GM12872 (cell line): ENCODE measurements at regions not wholly inside any gene's neighbourhood (a gene's known extent, or its start where the extent isn't known, plus 50 kb on each side); places are given as distances from the start of the nearest gene placed in this dataset.

ENCODE experiments used
- TF ChIP-seq, protein P1 (sequence below): IDR thresholded peaks from 3 replicates; pipeline ENCODE4 v1.5.1; 2011; ENCODE audit warnings: low read depth, mild to moderate bottlenecking, low read length, moderate library complexity; ENCODE audit not compliant: insufficient read depth

DNA sequence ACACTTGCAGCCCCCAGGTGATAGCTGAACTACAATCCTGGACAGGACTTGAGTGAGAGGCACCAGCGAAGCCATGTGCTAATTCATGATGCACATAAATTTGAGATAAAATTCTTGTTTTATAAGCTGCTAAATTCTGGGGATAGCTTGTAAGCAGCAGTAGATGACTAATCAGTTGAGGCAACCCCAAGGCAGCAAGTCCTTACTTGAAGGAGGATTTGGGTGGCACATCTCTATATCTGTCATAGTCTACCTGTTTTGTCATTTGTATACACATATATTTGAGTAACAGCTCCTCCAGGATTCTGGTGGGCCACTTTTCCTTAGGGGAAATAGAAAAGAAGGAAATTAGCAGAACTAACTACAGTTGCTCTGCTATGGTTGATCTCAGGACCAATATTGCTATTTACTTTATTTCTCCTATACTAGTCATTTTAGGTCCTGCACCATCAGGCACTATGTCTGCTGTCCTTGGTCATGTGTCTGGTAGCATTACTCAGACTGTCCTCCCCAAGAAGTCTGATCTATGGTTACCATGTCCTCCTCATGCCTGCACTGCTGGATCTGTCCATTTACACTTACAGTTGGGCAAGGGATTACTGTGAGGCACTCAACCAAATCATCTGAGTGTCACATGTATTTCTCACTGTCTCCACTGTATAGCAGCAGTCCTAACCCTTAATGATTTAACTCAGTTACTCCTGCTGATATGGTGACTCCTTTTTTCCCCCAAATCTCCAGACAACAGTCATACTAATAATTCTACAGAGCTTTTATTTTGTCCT, 436.0 kb upstream of the CWC22 start:
- TF ChIP-seq, protein P1, sequence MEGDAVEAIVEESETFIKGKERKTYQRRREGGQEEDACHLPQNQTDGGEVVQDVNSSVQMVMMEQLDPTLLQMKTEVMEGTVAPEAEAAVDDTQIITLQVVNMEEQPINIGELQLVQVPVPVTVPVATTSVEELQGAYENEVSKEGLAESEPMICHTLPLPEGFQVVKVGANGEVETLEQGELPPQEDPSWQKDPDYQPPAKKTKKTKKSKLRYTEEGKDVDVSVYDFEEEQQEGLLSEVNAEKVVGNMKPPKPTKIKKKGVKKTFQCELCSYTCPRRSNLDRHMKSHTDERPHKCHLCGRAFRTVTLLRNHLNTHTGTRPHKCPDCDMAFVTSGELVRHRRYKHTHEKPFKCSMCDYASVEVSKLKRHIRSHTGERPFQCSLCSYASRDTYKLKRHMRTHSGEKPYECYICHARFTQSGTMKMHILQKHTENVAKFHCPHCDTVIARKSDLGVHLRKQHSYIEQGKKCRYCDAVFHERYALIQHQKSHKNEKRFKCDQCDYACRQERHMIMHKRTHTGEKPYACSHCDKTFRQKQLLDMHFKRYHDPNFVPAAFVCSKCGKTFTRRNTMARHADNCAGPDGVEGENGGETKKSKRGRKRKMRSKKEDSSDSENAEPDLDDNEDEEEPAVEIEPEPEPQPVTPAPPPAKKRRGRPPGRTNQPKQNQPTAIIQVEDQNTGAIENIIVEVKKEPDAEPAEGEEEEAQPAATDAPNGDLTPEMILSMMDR: no peak

- TF ChIP-seq, protein P1: no peak
Observed at GRCh38 chr2:180419212-180419611, 412.1 kb upstream of the CWC22 start.

DNA sequence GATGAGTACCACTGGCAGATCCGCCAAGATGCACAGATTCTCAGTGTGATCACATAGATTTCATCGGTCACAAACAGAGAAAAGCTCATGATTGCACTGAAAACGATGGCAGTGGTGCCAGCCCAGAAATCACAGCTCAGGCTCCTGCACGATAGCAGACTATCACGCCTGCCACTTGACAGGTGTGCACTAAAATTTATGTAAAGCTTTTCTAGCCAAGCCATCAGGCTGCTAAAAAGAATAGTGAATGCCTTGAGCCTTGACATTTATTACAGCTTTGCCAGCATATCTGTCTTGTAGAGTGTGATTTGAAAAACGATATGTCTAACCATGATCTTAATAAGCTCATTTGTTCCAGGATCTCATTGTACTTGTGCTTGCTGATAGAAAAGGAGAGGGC, 409.5 kb upstream of the CWC22 start:
- TF ChIP-seq, protein P1: no peak

GRCh38 chr2:180413336-180413735, 406.2 kb upstream of the CWC22 start:
- TF ChIP-seq, protein P1: no peak

DNA sequence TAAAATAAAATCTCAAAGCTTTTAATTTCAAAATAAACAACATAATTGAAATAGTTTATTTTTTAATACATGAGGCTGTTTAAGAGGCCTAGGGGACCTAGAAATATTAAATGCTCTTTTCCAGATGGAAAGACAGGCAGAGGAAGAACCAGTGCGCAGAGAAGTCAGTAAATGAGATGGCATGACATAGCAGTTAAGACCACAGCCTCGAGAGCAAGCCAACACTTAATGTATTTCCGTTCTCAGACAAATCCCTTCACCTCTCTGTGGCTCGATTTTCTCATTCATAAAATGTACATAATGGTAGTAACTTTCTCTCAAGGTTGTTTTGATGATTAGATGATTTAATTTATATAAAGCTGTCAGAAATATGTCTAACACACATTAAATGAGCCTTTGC, 405.1 kb upstream of the CWC22 start:
- TF ChIP-seq, protein P1: no peak

DNA sequence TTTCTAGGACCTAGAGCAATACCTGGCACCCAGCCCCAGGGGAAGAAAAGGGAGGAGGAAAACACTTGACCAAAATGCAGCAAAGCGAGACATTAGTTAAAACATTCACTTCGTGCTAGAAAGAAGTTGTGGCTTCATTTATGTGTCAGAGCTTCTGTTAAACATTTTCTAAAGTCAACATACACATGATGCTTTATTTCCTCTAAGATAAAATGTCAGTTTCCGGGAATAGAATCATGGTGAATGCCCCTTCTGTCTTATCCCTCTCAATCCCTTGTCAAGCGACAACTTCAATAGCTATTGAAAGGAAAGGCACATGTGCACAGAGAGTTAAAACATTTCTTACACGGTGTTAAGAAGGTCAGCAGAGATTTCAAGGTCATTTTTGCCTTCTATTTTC, 404.6 kb upstream of the CWC22 start:
- TF ChIP-seq, protein P1: no peak

GRCh38 chr2:180406687-180407086, 399.6 kb upstream of the CWC22 start:
- TF ChIP-seq, protein P1: no peak
